ENCODE measurements at regions not wholly inside any gene's neighbourhood (a gene's known extent, or its start where the extent isn't known, plus 50 kb on each side); places are given as distances from the start of the nearest gene placed in this dataset.

DNA sequence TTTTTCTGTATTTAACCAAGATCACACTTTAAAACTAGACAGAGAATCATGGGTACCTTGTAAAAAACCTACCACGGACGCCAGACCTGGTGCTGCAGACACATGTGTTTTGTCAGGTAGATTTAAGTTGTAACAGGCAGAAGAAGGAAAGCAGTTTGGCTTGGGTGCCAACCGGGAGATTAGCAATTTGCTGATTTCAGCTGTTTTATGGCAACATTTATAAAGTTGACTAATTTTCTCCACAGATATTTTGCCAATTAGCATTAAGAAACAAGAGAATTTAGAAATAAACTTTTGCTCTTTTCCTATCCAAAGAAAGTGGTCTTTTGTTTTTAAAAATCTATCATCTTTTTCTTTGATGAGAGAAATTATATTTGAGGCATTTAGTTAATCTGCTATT is 76.3 kb upstream of the STOX2 start:
- no CpG with 5 or more reads among the region's 3 CpGs for WGBS (ENCODE audit: extremely low coverage, insufficient read length, low lambda C conversion rate)
- no peak for DNase-seq
- no peaks in the 10 kb centered on the region for H3K79me1 ChIP-seq (ENCODE audit: insufficient read depth, low read depth, low read length, poor library complexity, severe bottlenecking)
- H3K9me3 ChIP-seq (ENCODE audit: control insufficient read depth, low read depth, low read length): no peaks in the 10 kb centered on the region
- H3K36me3 Mint-ChIP-seq (ENCODE audit: insufficient read depth in 1 of 3, low read depth in 3 of 3): no peaks in the 10 kb centered on the region
- no peak overlapping the region for H3K14ac ChIP-seq (ENCODE audit: insufficient read depth, low read length)
- no peak overlapping the region for H2BK20ac ChIP-seq (ENCODE audit: low read depth, low read length, poor library complexity, severe bottlenecking)
- H2AK5ac ChIP-seq (ENCODE audit: insufficient read length, low read length): no peak overlapping the region
- H2BK15ac ChIP-seq (ENCODE audit: low read depth, low read length): no peak overlapping the region
- no peaks in the 10 kb centered on the region for H3K9me3 Mint-ChIP-seq
- H4K5ac ChIP-seq (ENCODE audit: insufficient read length, low read depth, low read length): no peak overlapping the region
- H2AFZ ChIP-seq (ENCODE audit: low read length): no peak overlapping the region
- H3K9ac ChIP-seq (ENCODE audit: extremely low read depth, insufficient read length, low read length): no peak overlapping the region
- H3K27ac Mint-ChIP-seq: no peak overlapping the region
- H4K91ac ChIP-seq (ENCODE audit: insufficient read length, low read depth, low read length): no peak overlapping the region
- no peak overlapping the region for H3K18ac ChIP-seq (ENCODE audit: insufficient read length, low read depth, low read length)
- H2BK120ac ChIP-seq (ENCODE audit: low read depth, low read length, poor library complexity, severe bottlenecking): no peak overlapping the region
- H3K79me2 ChIP-seq (ENCODE audit: insufficient read depth, low read length): no peaks in the 10 kb centered on the region
- no peak overlapping the region for H3K27ac ChIP-seq (ENCODE audit: insufficient read length, low read depth, low read length)
- H3K4me1 ChIP-seq (ENCODE audit: insufficient read depth, low read length): no peaks in the 10 kb centered on the region
- H3K4me2 ChIP-seq (ENCODE audit: insufficient read depth, insufficient read length, low read length): no peak overlapping the region
- no peak overlapping the region for H3K23ac ChIP-seq (ENCODE audit: insufficient read length, low read depth, low read length)
- H3K27me3 Mint-ChIP-seq (ENCODE audit: low read depth): peaks cover 6% of the 10 kb centered on the region
- H3K4me1 Mint-ChIP-seq: peaks cover 16 to 20% of the 10 kb centered on the region in 2 experiments
- no peak overlapping the region for H3K4me3 Mint-ChIP-seq
- H3K56ac ChIP-seq (ENCODE audit: insufficient read length, low read depth, low read length): no peak overlapping the region
- no peak overlapping the region for H2BK12ac ChIP-seq (ENCODE audit: insufficient read length, low read depth, low read length)
- H4K20me1 ChIP-seq (ENCODE audit: control insufficient read depth, insufficient read depth, insufficient read length): no peaks in the 10 kb centered on the region
- no peak overlapping the region for H3K4ac ChIP-seq (ENCODE audit: low read depth, low read length)
- H3T11ph ChIP-seq (ENCODE audit: low read length): no peak overlapping the region
- no peaks in the 10 kb centered on the region for H3K23me2 ChIP-seq (ENCODE audit: insufficient read length, low read depth, low read length, poor library complexity, severe bottlenecking)
- TF ChIP-seq, protein P1, sequence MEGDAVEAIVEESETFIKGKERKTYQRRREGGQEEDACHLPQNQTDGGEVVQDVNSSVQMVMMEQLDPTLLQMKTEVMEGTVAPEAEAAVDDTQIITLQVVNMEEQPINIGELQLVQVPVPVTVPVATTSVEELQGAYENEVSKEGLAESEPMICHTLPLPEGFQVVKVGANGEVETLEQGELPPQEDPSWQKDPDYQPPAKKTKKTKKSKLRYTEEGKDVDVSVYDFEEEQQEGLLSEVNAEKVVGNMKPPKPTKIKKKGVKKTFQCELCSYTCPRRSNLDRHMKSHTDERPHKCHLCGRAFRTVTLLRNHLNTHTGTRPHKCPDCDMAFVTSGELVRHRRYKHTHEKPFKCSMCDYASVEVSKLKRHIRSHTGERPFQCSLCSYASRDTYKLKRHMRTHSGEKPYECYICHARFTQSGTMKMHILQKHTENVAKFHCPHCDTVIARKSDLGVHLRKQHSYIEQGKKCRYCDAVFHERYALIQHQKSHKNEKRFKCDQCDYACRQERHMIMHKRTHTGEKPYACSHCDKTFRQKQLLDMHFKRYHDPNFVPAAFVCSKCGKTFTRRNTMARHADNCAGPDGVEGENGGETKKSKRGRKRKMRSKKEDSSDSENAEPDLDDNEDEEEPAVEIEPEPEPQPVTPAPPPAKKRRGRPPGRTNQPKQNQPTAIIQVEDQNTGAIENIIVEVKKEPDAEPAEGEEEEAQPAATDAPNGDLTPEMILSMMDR (conservative IDR thresholded peaks at IDR 0.05): no peak
- no peaks in the 10 kb centered on the region for H3K27me3 ChIP-seq (ENCODE audit: insufficient read depth, low read length)
- no peak overlapping the region for H2BK5ac ChIP-seq (ENCODE audit: insufficient read length, low read length)
- H4K8ac ChIP-seq (replicated peaks; ENCODE audit: insufficient read length, low read depth, low read length): no peak overlapping the region

Measured in H9 (cell line).